Activated CD4-positive, alpha-beta T cell treated with anti-CD3 and anti-CD28 coated beads, Interleukin-2, amount 10 ng/mL, durations not matched to agents 7 days and 5 days (primary cell): ENCODE measurements at regions not wholly inside any gene's neighbourhood (a gene's known extent, or its start where the extent isn't known, plus 50 kb on each side); places are given as distances from the start of the nearest gene placed in this dataset.

ENCODE experiments used
- CTCF ChIA-PET: fragments of 350-600 bp; sonication (Branson Sonifier 250); formaldehyde crosslinking; loops from one replicate; lab custom pipeline; 2021; ENCODE audit warnings: antibody characterized with exemption; lab: Charles Lee
- POLR2A ChIA-PET: fragments of 350-600 bp; sonication (Branson Sonifier 250); formaldehyde crosslinking; loops from one replicate; lab custom pipeline; 2021; ENCODE audit warnings: antibody characterized with exemption; lab: Charles Lee
- DNase-seq: peaks from one replicate; pipeline ENCODE4 v3.0.0-alpha.2; 2020
- H3K27ac Mint-ChIP-seq: one replicate; pipeline ENCODE4 v1.8.0; 2021; ENCODE audit warnings: mild to moderate bottlenecking, moderate library complexity, mixed read lengths
- H3K27me3 Mint-ChIP-seq: one replicate; pipeline ENCODE4 v1.8.0; 2021; ENCODE audit warnings: mixed read lengths
- H3K36me3 Mint-ChIP-seq: one replicate; pipeline ENCODE4 v1.8.0; 2021; ENCODE audit warnings: low read depth, mixed read lengths
- H3K4me1 Mint-ChIP-seq: one replicate; pipeline ENCODE4 v1.8.0; 2021; ENCODE audit warnings: mixed read lengths
- H3K4me3 Mint-ChIP-seq: one replicate; pipeline ENCODE4 v1.8.0; 2021; ENCODE audit warnings: mild to moderate bottlenecking, moderate library complexity, mixed read lengths
- H3K9me3 Mint-ChIP-seq: one replicate; pipeline ENCODE4 v1.8.0; 2021; ENCODE audit warnings: mixed read lengths

GRCh38 chr4:148810461-148810860, 368.2 kb upstream of the NR3C2 start:
- H3K27me3 Mint-ChIP-seq: no peaks in the 10 kb centered on the region
- ChIA-PET CTCF (no interaction called here), POLR2A (no interaction called here)
- H3K4me3 Mint-ChIP-seq: no peak overlapping the region
- no peaks in the 10 kb centered on the region for H3K9me3 Mint-ChIP-seq
- no peak for DNase-seq
- no peaks in the 10 kb centered on the region for H3K4me1 Mint-ChIP-seq
- no peak overlapping the region for H3K27ac Mint-ChIP-seq
- no peaks in the 10 kb centered on the region for H3K36me3 Mint-ChIP-seq

- Mint-ChIP-seq H3K27ac (no peak overlapping the region), H3K4me1 (no peaks in the 10 kb centered on the region), H3K4me3 (no peak overlapping the region), H3K36me3 (no peaks in the 10 kb centered on the region), H3K27me3 (no peaks in the 10 kb centered on the region), H3K9me3 (no peaks in the 10 kb centered on the region)
- DNase-seq: no peak
- CTCF ChIA-PET: no interaction called here
- POLR2A ChIA-PET: no interaction called here
Observed at GRCh38 chr4:148808416-148808815, 366.2 kb upstream of the NR3C2 start.

GRCh38 chr4:148800940-148801339, 358.7 kb upstream of the NR3C2 start:
- Mint-ChIP-seq H3K27ac (no peak overlapping the region), H3K9me3 (no peaks in the 10 kb centered on the region), H3K27me3 (no peaks in the 10 kb centered on the region), H3K36me3 (no peaks in the 10 kb centered on the region), H3K4me3 (no peak overlapping the region), H3K4me1 (no peaks in the 10 kb centered on the region)
- ChIA-PET POLR2A (no interaction called here), CTCF (no interaction called here)
- no peak for DNase-seq

GRCh38 chr4:148800336-148800885, 358.2 kb upstream of the NR3C2 start:
- POLR2A ChIA-PET: no interaction called here
- Mint-ChIP-seq H3K9me3 (no peaks in the 10 kb centered on the region), H3K4me1 (no peaks in the 10 kb centered on the region), H3K27ac (no peak overlapping the region), H3K27me3 (no peaks in the 10 kb centered on the region), H3K36me3 (no peaks in the 10 kb centered on the region), H3K4me3 (no peak overlapping the region)
- CTCF ChIA-PET: no interaction called here
- no peak for DNase-seq

- CTCF ChIA-PET: interaction anchor here (0.6 kb wide), 1 partner anchor 48 kb away, joined by 3 read pairs; no protein-coding TSS in a partner anchor
- H3K9me3 Mint-ChIP-seq: no peaks in the 10 kb centered on the region
Observed at GRCh38 chr4:148795156-148795864, 353.1 kb upstream of the NR3C2 start.

GRCh38 chr4:148793221-148793620, 351.0 kb upstream of the NR3C2 start:
- ChIA-PET CTCF (no interaction called here), POLR2A (no interaction called here)
- H3K4me1 Mint-ChIP-seq: no peaks in the 10 kb centered on the region
- H3K27me3 Mint-ChIP-seq: no peaks in the 10 kb centered on the region
- no peak overlapping the region for H3K27ac Mint-ChIP-seq
- no peaks in the 10 kb centered on the region for H3K36me3 Mint-ChIP-seq
- H3K4me3 Mint-ChIP-seq: no peak overlapping the region
- H3K9me3 Mint-ChIP-seq: no peaks in the 10 kb centered on the region
- no peak for DNase-seq

More at GRCh38 chr4:148795156-148795864, 353.1 kb upstream of the NR3C2 start:
- no peak overlapping the region for H3K4me3 Mint-ChIP-seq
- POLR2A ChIA-PET: no interaction called here
- no peak for DNase-seq
- no peaks in the 10 kb centered on the region for H3K27me3 Mint-ChIP-seq
- no peak overlapping the region for H3K27ac Mint-ChIP-seq
- H3K36me3 Mint-ChIP-seq: no peaks in the 10 kb centered on the region
- H3K4me1 Mint-ChIP-seq: no peaks in the 10 kb centered on the region

- H3K27me3 Mint-ChIP-seq: no peaks in the 10 kb centered on the region
- H3K4me1 Mint-ChIP-seq: no peaks in the 10 kb centered on the region
- no peaks in the 10 kb centered on the region for H3K36me3 Mint-ChIP-seq
- no peak for DNase-seq
- ChIA-PET CTCF (no interaction called here), POLR2A (no interaction called here)
- no peak overlapping the region for H3K27ac Mint-ChIP-seq
- H3K9me3 Mint-ChIP-seq: no peaks in the 10 kb centered on the region
- no peak overlapping the region for H3K4me3 Mint-ChIP-seq
Observed at GRCh38 chr4:148790691-148791090, 348.5 kb upstream of the NR3C2 start.

- H3K4me1 Mint-ChIP-seq: no peaks in the 10 kb centered on the region
- CTCF ChIA-PET: no interaction called here
- H3K27ac Mint-ChIP-seq: no peak overlapping the region
- H3K27me3 Mint-ChIP-seq: no peaks in the 10 kb centered on the region
- DNase-seq: no peak
- POLR2A ChIA-PET: no interaction called here
- H3K9me3 Mint-ChIP-seq: no peaks in the 10 kb centered on the region
- H3K4me3 Mint-ChIP-seq: no peak overlapping the region
- no peaks in the 10 kb centered on the region for H3K36me3 Mint-ChIP-seq
Observed at GRCh38 chr4:148790246-148790645, 348.0 kb upstream of the NR3C2 start.

- H3K4me1 Mint-ChIP-seq: no peaks in the 10 kb centered on the region
- CTCF ChIA-PET: no interaction called here
- H3K9me3 Mint-ChIP-seq: no peaks in the 10 kb centered on the region
- H3K36me3 Mint-ChIP-seq: no peaks in the 10 kb centered on the region
- DNase-seq: no peak
- no peak overlapping the region for H3K4me3 Mint-ChIP-seq
- H3K27me3 Mint-ChIP-seq: no peaks in the 10 kb centered on the region
- no peak overlapping the region for H3K27ac Mint-ChIP-seq
- POLR2A ChIA-PET: no interaction called here
Observed at GRCh38 chr4:148787831-148788477, 345.7 kb upstream of the NR3C2 start.

- POLR2A ChIA-PET: no interaction called here
- H3K27ac Mint-ChIP-seq: no peak overlapping the region
Observed at GRCh38 chr4:148787285-148787684, 345.1 kb upstream of the NR3C2 start.

GRCh38 chr4:148786699-148787098, 344.5 kb upstream of the NR3C2 start:
- POLR2A ChIA-PET: no interaction called here

More at GRCh38 chr4:148787285-148787684, 345.1 kb upstream of the NR3C2 start:
- H3K27me3 Mint-ChIP-seq: no peaks in the 10 kb centered on the region
- no peak for DNase-seq
- H3K4me3 Mint-ChIP-seq: no peak overlapping the region
- no peaks in the 10 kb centered on the region for H3K9me3 Mint-ChIP-seq
- H3K36me3 Mint-ChIP-seq: no peaks in the 10 kb centered on the region
- H3K4me1 Mint-ChIP-seq: no peaks in the 10 kb centered on the region
- CTCF ChIA-PET: no interaction called here

GRCh38 chr4:148782284-148782683, 340.1 kb upstream of the NR3C2 start:
- no peaks in the 10 kb centered on the region for H3K9me3 Mint-ChIP-seq
- H3K27me3 Mint-ChIP-seq: no peaks in the 10 kb centered on the region
- H3K4me1 Mint-ChIP-seq: no peaks in the 10 kb centered on the region
- no peak overlapping the region for H3K4me3 Mint-ChIP-seq
- POLR2A ChIA-PET: no interaction called here
- H3K36me3 Mint-ChIP-seq: no peaks in the 10 kb centered on the region
- CTCF ChIA-PET: no interaction called here
- no peak overlapping the region for H3K27ac Mint-ChIP-seq
- DNase-seq: no peak

More at GRCh38 chr4:148786699-148787098, 344.5 kb upstream of the NR3C2 start:
- CTCF ChIA-PET: no interaction called here
- Mint-ChIP-seq H3K9me3 (no peaks in the 10 kb centered on the region), H3K4me3 (no peak overlapping the region), H3K27me3 (no peaks in the 10 kb centered on the region), H3K36me3 (no peaks in the 10 kb centered on the region), H3K27ac (no peak overlapping the region), H3K4me1 (no peaks in the 10 kb centered on the region)
- DNase-seq: no peak

- H3K4me1 Mint-ChIP-seq: no peaks in the 10 kb centered on the region
- H3K36me3 Mint-ChIP-seq: no peaks in the 10 kb centered on the region
- no peak for DNase-seq
- H3K27ac Mint-ChIP-seq: no peak overlapping the region
- H3K9me3 Mint-ChIP-seq: no peaks in the 10 kb centered on the region
- CTCF ChIA-PET: no interaction called here
- POLR2A ChIA-PET: no interaction called here
- H3K27me3 Mint-ChIP-seq: no peaks in the 10 kb centered on the region
- H3K4me3 Mint-ChIP-seq: no peak overlapping the region
Observed at GRCh38 chr4:148780426-148781005, 338.3 kb upstream of the NR3C2 start.
